K562 (cell line): ENCODE measurements at regions not wholly inside any gene's neighbourhood (a gene's known extent, or its start where the extent isn't known, plus 50 kb on each side); places are given as distances from the start of the nearest gene placed in this dataset.

Experiments used
- ATAC-seq: fragments of 200-7000 bp; cut with Tn5 transposase; 3 replicates; pipeline ENCODE4 v1.9.1; 2020; ENCODE audit warnings: moderate library complexity
- BruUV-seq: library from RNA; stranded (reverse); fragments of 400-500 nt; replicated peaks from 2 replicates; lab custom pipeline; 2021; lab: Mats Ljungman, UMichigan
- CTCF ChIA-PET: fragments of 300-600 bp; formaldehyde crosslinking; extraction: SDS; loops from one replicate; lab custom pipeline; 2021; ENCODE audit warnings: low intra/inter-chr PET ratio; lab: Yijun Ruan, JAX
- POLR2A ChIA-PET: fragments of 300-600, 350-650 bp; sonication (Branson Sonifier 250); formaldehyde crosslinking; extraction: SDS; loops from one replicate; lab custom pipeline; 2021; ENCODE audit warnings: antibody characterized with exemption, inconsistent platforms; lab: Yijun Ruan, JAX
- DNase-seq, 4 experiments: peaks; one replicate each; pipeline versions ENCODE4 v3.0.0 to v3.0.0-alpha.2; 2011 to 2018; ENCODE audit warnings: low spot score in 3 of 4, mixed read lengths in 3 of 4; ENCODE audit errors: extremely low read depth in 1 of 4
- FAIRE-seq: peaks from 2 replicates; lab custom pipeline; 2011; peaks lifted over from hg19 to GRCh38; lab: Jason Lieb, UNC
- H2AFZ ChIP-seq: 2 replicates; pipeline ENCODE4 v1.6.0; 2011; ENCODE audit warnings: low read depth, low read length, control low read depth, inconsistent platforms
- H3K27ac ChIP-seq: fragments of 200-600 bp; 3 replicates; pipeline ENCODE4 v1.8.0; 2011; ENCODE audit warnings: low read depth, mild to moderate bottlenecking, control low read depth, inconsistent platforms, low read length, moderate library complexity, mixed read lengths; ENCODE audit errors: extremely low read depth
- H3K27me3 ChIP-seq, 2 experiments: fragments of 300-600 bp in 1 of 2; 2 replicates in 1 of 2; 3 replicates in 1 of 2; pipeline versions ENCODE4 v1.6.0 to v1.8.0; 2011; ENCODE audit warnings: inconsistent platforms in 2 of 2, low read length in 2 of 2, mild to moderate bottlenecking in 1 of 2, mixed read lengths in 1 of 2, moderate library complexity in 1 of 2; ENCODE audit not compliant: control insufficient read depth in 2 of 2, insufficient read depth in 2 of 2
- H3K36me3 ChIP-seq: fragments of 300-600 bp; 3 replicates; pipeline ENCODE4 v1.8.0; 2011; ENCODE audit warnings: mild to moderate bottlenecking, low read length, inconsistent platforms; ENCODE audit not compliant: control insufficient read depth, insufficient read depth
- H3K4me1 ChIP-seq, 2 experiments: fragments of 200-600 bp in 1 of 2; replicated peaks in 1 of 2; 2 replicates in 1 of 2; 3 replicates in 1 of 2; pipeline versions ENCODE4 v1.5.1 to v1.8.0; 2011; ENCODE audit warnings: inconsistent platforms in 2 of 2, low read length in 2 of 2, mild to moderate bottlenecking in 1 of 2, mixed read lengths in 1 of 2, moderate library complexity in 1 of 2; ENCODE audit not compliant: control insufficient read depth in 2 of 2, insufficient read depth in 2 of 2
- H3K4me2 ChIP-seq: 2 replicates; pipeline ENCODE4 v1.6.1; 2011; ENCODE audit warnings: low read length, control low read depth, inconsistent platforms, mixed read lengths; ENCODE audit not compliant: insufficient read depth
- H3K4me3 ChIP-seq: fragments of 200-600 bp; sonication (generic), shearing (Covaris generic); 2 replicates; pipeline ENCODE4 v1.5.1; 2016; ENCODE audit warnings: control low read depth, inconsistent platforms
- H3K79me2 ChIP-seq: fragments of 200-600 bp; 3 replicates; pipeline ENCODE4 v1.8.0; 2011; ENCODE audit warnings: low read length, inconsistent platforms; ENCODE audit not compliant: control insufficient read depth, insufficient read depth
- H3K9ac ChIP-seq, 2 experiments: 2 replicates each; pipeline versions ENCODE4 v1.6.0 to v1.6.1; 2011; ENCODE audit warnings: low read depth in 2 of 2, low read length in 2 of 2, control low read depth in 1 of 2, inconsistent platforms in 1 of 2, mild to moderate bottlenecking in 1 of 2, mixed read lengths in 1 of 2; ENCODE audit not compliant: insufficient read depth in 1 of 2
- H3K9me1 ChIP-seq: one replicate; pipeline ENCODE4 v1.6.0; 2011; ENCODE audit warnings: inconsistent platforms, mild to moderate bottlenecking, low read length, moderate library complexity; ENCODE audit not compliant: control insufficient read depth, insufficient read depth
- H3K9me3 ChIP-seq: replicated peaks from 2 replicates; pipeline ENCODE4 v1.5.1; 2011; ENCODE audit warnings: low read depth, low read length, inconsistent platforms; ENCODE audit not compliant: control insufficient read depth, insufficient read depth
- H4K20me1 ChIP-seq: replicated peaks from 2 replicates; pipeline ENCODE4 v1.6.1; 2011; ENCODE audit warnings: low read length, inconsistent platforms, mixed read lengths; ENCODE audit not compliant: control insufficient read depth, insufficient read depth
- BRD9 ChIP-seq: fragments of 450-650 bp; IDR thresholded peaks from 2 replicates; pipeline ENCODE4 v1.6.1; 2018; ENCODE audit warnings: low read depth; ENCODE audit not compliant: partially characterized antibody
- HDAC6 ChIP-seq: IDR thresholded peaks from 2 replicates; pipeline ENCODE4 v1.6.1; 2012; ENCODE audit warnings: low read depth, mild to moderate bottlenecking, control low read depth, inconsistent platforms, low read length, moderate library complexity
- NRF1 ChIP-seq, 2 experiments: fragments of 450-650 bp; IDR thresholded peaks in 1 of 2; conservative IDR thresholded peaks in 1 of 2; 2 replicates each; pipeline ENCODE4 v1.6.1; 2014; ENCODE audit warnings: mild to moderate bottlenecking in 2 of 2
- SOX6 ChIP-seq: fragments of 450-650 bp; IDR thresholded peaks from 2 replicates; pipeline ENCODE4 v1.6.1; 2014; ENCODE audit warnings: mild to moderate bottlenecking
- YY1 ChIP-seq, 3 experiments: IDR thresholded peaks; 2 replicates each; pipeline ENCODE4 v1.6.1; 2011; ENCODE audit warnings: low read length in 2 of 3, mild to moderate bottlenecking in 2 of 3, moderate library complexity in 2 of 3, borderline replicate concordance in 1 of 3, control low read depth in 1 of 3, low read depth in 1 of 3; ENCODE audit not compliant: insufficient read depth in 3 of 3, insufficient replicate concordance in 2 of 3, control insufficient read depth in 1 of 3, insufficient read length in 1 of 3; ENCODE audit errors: extremely low read depth in 1 of 3
- WGBS: fragments of 100-300 bp; shearing (Covaris generic); methylation state at CpG from one replicate; pipeline ENCODE4 v1.1.6; 2016; ENCODE audit warnings: low coverage, mixed read lengths; ENCODE audit not compliant: insufficient coverage; ENCODE audit errors: missing lambda C conversion rate; 5-methylcytosine and 5-hydroxymethylcytosine counted together
- in situ Hi-C: fragments of 300-500 bp; cut with MboI; formaldehyde crosslinking; loops from 4 replicates; pipeline ENCODE4 v1.15.0; 2018; ENCODE audit warnings: inconsistent platforms, mixed read lengths
- intact Hi-C: fragments of 100-400 bp; cut with micrococcal nuclease; formaldehyde crosslinking; loops from 2 replicates; pipeline ENCODE4 v1.14.2; 2022
- TF ChIP-seq, protein P1 (sequence below): IDR thresholded peaks from 2 replicates; pipeline ENCODE4 v1.6.1; 2011; ENCODE audit not compliant: insufficient read length; ENCODE audit errors: extremely low read depth
- TF ChIP-seq, protein P2 (sequence below): fragments of 200-600 bp; sonication (generic); IDR thresholded peaks from one replicate; pipeline ENCODE4 v1.6.1; 2012; ENCODE audit warnings: mild to moderate bottlenecking, low read depth, low read length, inconsistent platforms

DNA sequence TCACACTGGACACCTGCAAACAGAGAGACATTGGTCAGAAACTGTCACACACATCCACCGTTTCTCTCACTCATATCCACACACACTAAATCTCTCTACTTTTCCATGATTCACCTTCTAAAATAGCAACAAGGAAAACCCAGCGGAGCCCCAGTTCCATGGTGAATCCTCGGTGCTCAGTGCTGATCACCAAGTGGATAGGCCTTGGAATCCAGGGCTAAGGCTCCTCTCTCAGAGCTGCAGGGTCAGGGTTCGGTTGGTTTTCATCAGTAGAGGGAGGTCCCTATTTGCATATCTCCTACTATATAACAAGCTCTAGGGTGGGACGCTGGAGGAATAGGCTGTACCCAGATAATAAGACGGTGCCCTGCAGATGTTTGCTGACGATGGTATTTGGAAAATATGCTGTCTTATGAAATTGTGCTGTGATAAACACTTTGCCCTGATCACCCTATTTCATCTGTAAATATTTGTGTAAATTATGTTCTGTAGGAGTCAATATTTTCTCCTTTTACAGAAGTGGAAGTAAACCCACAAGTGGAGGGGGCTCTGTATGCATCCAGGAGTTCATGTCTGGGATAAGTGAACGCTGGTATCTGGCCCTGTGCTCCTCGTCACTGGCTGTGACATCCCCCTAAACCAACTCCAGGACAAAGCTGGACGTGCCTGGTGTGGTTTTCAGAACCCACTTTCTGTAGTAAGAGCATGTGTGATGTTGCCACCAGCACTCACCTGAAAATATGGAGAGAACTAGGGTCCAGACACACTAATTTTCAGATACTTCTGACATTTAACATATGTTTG, 709.2 kb downstream of the TMEM121 start:
- FAIRE-seq, result no peak
- no TSS peak for BruUV-seq
- no peak overlapping the region for H3K27ac ChIP-seq
- TF ChIP-seq SOX6 (no peak), BRD9 (no peak), HDAC6 (no peak), YY1 (IDR thresholded peaks at IDR 0.05; ENCODE audit: borderline replicate concordance in 1 of 3, control insufficient read depth in 1 of 3, extremely low read depth in 1 of 3, insufficient read depth in 3 of 3, insufficient read length in 1 of 3, insufficient replicate concordance in 2 of 3, low read depth in 1 of 3, low read length in 2 of 3) (no peak), NRF1 (conservative IDR thresholded peaks at IDR 0.05 in 1 of 2, IDR thresholded peaks at IDR 0.05 in 1 of 2) (no peak)
- TF ChIP-seq, protein P1, sequence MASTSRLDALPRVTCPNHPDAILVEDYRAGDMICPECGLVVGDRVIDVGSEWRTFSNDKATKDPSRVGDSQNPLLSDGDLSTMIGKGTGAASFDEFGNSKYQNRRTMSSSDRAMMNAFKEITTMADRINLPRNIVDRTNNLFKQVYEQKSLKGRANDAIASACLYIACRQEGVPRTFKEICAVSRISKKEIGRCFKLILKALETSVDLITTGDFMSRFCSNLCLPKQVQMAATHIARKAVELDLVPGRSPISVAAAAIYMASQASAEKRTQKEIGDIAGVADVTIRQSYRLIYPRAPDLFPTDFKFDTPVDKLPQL, result no peak
- TF ChIP-seq, protein P2, sequence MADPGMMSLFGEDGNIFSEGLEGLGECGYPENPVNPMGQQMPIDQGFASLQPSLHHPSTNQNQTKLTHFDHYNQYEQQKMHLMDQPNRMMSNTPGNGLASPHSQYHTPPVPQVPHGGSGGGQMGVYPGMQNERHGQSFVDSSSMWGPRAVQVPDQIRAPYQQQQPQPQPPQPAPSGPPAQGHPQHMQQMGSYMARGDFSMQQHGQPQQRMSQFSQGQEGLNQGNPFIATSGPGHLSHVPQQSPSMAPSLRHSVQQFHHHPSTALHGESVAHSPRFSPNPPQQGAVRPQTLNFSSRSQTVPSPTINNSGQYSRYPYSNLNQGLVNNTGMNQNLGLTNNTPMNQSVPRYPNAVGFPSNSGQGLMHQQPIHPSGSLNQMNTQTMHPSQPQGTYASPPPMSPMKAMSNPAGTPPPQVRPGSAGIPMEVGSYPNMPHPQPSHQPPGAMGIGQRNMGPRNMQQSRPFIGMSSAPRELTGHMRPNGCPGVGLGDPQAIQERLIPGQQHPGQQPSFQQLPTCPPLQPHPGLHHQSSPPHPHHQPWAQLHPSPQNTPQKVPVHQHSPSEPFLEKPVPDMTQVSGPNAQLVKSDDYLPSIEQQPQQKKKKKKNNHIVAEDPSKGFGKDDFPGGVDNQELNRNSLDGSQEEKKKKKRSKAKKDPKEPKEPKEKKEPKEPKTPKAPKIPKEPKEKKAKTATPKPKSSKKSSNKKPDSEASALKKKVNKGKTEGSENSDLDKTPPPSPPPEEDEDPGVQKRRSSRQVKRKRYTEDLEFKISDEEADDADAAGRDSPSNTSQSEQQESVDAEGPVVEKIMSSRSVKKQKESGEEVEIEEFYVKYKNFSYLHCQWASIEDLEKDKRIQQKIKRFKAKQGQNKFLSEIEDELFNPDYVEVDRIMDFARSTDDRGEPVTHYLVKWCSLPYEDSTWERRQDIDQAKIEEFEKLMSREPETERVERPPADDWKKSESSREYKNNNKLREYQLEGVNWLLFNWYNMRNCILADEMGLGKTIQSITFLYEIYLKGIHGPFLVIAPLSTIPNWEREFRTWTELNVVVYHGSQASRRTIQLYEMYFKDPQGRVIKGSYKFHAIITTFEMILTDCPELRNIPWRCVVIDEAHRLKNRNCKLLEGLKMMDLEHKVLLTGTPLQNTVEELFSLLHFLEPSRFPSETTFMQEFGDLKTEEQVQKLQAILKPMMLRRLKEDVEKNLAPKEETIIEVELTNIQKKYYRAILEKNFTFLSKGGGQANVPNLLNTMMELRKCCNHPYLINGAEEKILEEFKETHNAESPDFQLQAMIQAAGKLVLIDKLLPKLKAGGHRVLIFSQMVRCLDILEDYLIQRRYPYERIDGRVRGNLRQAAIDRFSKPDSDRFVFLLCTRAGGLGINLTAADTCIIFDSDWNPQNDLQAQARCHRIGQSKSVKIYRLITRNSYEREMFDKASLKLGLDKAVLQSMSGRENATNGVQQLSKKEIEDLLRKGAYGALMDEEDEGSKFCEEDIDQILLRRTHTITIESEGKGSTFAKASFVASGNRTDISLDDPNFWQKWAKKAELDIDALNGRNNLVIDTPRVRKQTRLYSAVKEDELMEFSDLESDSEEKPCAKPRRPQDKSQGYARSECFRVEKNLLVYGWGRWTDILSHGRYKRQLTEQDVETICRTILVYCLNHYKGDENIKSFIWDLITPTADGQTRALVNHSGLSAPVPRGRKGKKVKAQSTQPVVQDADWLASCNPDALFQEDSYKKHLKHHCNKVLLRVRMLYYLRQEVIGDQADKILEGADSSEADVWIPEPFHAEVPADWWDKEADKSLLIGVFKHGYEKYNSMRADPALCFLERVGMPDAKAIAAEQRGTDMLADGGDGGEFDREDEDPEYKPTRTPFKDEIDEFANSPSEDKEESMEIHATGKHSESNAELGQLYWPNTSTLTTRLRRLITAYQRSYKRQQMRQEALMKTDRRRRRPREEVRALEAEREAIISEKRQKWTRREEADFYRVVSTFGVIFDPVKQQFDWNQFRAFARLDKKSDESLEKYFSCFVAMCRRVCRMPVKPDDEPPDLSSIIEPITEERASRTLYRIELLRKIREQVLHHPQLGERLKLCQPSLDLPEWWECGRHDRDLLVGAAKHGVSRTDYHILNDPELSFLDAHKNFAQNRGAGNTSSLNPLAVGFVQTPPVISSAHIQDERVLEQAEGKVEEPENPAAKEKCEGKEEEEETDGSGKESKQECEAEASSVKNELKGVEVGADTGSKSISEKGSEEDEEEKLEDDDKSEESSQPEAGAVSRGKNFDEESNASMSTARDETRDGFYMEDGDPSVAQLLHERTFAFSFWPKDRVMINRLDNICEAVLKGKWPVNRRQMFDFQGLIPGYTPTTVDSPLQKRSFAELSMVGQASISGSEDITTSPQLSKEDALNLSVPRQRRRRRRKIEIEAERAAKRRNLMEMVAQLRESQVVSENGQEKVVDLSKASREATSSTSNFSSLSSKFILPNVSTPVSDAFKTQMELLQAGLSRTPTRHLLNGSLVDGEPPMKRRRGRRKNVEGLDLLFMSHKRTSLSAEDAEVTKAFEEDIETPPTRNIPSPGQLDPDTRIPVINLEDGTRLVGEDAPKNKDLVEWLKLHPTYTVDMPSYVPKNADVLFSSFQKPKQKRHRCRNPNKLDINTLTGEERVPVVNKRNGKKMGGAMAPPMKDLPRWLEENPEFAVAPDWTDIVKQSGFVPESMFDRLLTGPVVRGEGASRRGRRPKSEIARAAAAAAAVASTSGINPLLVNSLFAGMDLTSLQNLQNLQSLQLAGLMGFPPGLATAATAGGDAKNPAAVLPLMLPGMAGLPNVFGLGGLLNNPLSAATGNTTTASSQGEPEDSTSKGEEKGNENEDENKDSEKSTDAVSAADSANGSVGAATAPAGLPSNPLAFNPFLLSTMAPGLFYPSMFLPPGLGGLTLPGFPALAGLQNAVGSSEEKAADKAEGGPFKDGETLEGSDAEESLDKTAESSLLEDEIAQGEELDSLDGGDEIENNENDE, result no peak

More for the DNA sequence above, 709.2 kb downstream of the TMEM121 start:
- Histone ChIP-seq H2AFZ (no peak overlapping the region), H3K9me1 (no peaks in the 10 kb centered on the region), H3K9me3 (no peaks in the 10 kb centered on the region), H3K4me2 (no peak overlapping the region), H4K20me1 (no peaks in the 10 kb centered on the region), H3K9ac (no peak overlapping the region), H3K4me1 (no peaks in the 10 kb centered on the region), H3K79me2 (no peaks in the 10 kb centered on the region), H3K4me3 (no peak overlapping the region), H3K36me3 (no peaks in the 10 kb centered on the region), H3K27me3 (no peaks in the 10 kb centered on the region)
- intact Hi-C loops (no loop called here), in situ Hi-C loops (no loop called here)
- POLR2A ChIA-PET, result no interaction called here
- ATAC-seq (no peak), DNase-seq (no peak)
- 0% methylated on average over 10 of the region's 10 CpGs for WGBS
- CTCF ChIA-PET, result no interaction called here
